ENCODE measurements at regions not wholly inside any gene's neighbourhood (a gene's known extent, or its start where the extent isn't known, plus 50 kb on each side); places are given as distances from the start of the nearest gene placed in this dataset.
A peak's percentile ranks its signal among the peaks of the same experiment; 100 is the strongest.

DNA sequence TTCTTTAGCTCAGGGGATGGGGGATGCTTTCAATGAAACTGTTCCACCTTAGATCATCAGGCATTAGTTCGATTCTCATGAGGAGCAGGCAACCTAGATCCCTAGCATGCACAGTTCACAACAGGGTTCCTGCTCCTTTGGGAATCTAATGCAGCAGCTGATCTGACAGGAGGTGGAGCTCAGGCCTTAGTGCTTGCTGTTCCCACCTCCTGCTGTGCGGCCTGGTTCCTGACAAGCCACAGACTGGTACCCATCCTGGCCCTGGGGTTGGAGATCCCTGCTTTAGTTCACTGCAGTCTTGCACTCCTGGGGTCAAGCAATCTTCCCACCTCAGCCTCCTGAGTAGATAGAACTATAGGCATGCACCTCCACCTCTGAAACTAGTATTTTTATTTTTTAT, 1369.8 kb upstream of the NUDT12 start:
- Histone ChIP-seq H3K36me3 (no peaks in the 10 kb centered on the region), H3K27ac (no peak overlapping the region), H3K4me1 (no peaks in the 10 kb centered on the region), H3K4me3 (no peak overlapping the region), H3K27me3 (no peaks in the 10 kb centered on the region), H3K9me3 (no peaks in the 10 kb centered on the region)
- DNase-seq (no peak), ATAC-seq (no peak)
- TF ChIP-seq, protein P1, sequence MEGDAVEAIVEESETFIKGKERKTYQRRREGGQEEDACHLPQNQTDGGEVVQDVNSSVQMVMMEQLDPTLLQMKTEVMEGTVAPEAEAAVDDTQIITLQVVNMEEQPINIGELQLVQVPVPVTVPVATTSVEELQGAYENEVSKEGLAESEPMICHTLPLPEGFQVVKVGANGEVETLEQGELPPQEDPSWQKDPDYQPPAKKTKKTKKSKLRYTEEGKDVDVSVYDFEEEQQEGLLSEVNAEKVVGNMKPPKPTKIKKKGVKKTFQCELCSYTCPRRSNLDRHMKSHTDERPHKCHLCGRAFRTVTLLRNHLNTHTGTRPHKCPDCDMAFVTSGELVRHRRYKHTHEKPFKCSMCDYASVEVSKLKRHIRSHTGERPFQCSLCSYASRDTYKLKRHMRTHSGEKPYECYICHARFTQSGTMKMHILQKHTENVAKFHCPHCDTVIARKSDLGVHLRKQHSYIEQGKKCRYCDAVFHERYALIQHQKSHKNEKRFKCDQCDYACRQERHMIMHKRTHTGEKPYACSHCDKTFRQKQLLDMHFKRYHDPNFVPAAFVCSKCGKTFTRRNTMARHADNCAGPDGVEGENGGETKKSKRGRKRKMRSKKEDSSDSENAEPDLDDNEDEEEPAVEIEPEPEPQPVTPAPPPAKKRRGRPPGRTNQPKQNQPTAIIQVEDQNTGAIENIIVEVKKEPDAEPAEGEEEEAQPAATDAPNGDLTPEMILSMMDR (IDR thresholded peaks at IDR 0.05) = no peak
- intact Hi-C loops (cut with DNase I) = no loop called here

DNA sequence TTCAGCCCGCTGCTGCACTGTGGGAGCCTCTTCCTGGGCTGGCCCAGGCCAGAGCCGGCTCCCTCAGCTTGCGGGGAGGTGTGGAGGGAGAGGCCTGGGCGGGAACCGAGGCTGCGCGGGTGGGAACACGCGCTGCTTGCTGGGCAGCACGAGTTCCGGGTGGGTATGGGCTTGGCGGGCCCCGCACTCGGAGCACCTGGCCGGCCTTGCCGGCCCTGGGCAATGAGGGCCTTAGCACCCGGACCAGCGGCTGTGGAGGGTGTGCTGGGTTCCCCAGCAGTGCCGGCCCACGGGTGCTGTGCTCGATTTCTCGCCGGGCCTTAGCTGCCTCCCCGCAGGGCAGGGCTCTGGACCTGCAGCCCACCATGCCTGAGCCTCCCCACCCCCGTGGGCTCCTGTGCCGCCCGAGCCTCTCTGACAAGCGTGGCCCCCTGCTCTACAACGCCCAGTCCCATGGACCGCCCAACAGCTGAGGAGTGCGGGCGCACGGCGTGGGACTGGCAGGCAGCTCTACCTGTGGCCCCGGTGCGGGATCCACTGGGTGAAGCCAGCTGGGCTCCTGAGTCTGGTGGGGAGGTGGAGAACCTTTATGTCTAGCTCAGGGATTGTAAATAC, 1366.4 kb upstream of the NUDT12 start:
- H3K9me3 ChIP-seq = no peaks in the 10 kb centered on the region
- no peak overlapping the region for H3K4me3 ChIP-seq
- intact Hi-C loops (cut with DNase I) = no loop called here
- no peaks in the 10 kb centered on the region for H3K27me3 ChIP-seq
- TF ChIP-seq, protein P1 (IDR thresholded peaks at IDR 0.05) = no peak
- ATAC-seq = peak; percentile 21
- no peaks in the 10 kb centered on the region for H3K36me3 ChIP-seq
- no peaks in the 10 kb centered on the region for H3K4me1 ChIP-seq
- DNase-seq = no peak
- H3K27ac ChIP-seq = no peak overlapping the region

DNA sequence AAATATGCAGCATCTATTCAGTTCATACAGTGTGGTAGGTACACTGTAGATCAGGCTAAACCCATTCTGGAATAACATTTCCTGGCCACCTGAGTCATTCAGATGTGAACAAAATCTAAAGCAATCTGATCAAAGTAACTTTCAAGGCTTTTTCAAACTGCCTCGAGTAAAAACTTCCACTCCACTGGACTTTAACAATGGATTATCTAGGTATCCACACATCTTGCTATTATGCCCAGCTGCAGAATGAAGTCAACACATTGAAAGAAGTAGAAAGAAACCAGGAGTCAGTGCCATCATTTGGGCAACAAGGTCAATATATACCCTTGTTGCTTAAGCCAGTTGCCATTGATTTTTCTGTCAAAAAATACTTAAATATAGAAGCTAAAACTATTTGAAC, 1352.6 kb upstream of the NUDT12 start:
- no peaks in the 10 kb centered on the region for H3K4me1 ChIP-seq
- intact Hi-C loops (cut with DNase I) = no loop called here
- DNase-seq = no peak

DNA sequence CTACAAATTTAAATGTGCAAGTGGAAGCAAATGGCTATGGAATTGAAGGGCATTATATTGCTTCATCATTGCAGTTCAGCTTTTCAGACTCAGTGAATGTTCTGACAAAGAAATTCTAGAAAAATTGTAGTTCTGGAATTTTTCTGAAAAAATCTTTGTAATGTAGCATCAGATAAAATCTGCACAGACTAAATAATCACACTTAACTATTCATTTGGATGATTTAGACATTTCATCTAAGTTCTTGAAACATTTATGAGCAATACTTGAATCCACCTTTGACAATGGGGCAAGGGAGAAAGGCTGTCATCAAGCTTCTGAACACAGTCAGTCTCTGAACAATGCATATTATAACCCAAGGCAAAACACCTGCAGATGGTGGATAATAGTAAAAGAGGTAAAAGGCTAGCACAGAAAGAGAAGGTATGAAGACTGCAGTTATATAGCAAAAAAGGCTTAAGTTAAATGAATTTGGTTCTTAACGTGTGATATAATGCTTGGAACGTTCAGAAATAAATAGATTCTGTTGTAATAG, 1352.0 kb upstream of the NUDT12 start:
- no peaks in the 10 kb centered on the region for H3K36me3 ChIP-seq
- H3K27me3 ChIP-seq = no peaks in the 10 kb centered on the region
- no peaks in the 10 kb centered on the region for H3K9me3 ChIP-seq
- ATAC-seq = no peak
- intact Hi-C loops (cut with DNase I) = no loop called here
- TF ChIP-seq, protein P1 (IDR thresholded peaks at IDR 0.05) = no peak
- DNase-seq = no peak
- no peak overlapping the region for H3K27ac ChIP-seq
- H3K4me1 ChIP-seq = no peaks in the 10 kb centered on the region
- H3K4me3 ChIP-seq = no peak overlapping the region

More for the DNA sequence above, 1352.6 kb upstream of the NUDT12 start:
- TF ChIP-seq, protein P1 (IDR thresholded peaks at IDR 0.05) = no peak
- Histone ChIP-seq H3K9me3 (no peaks in the 10 kb centered on the region), H3K4me3 (no peak overlapping the region), H3K27me3 (no peaks in the 10 kb centered on the region), H3K27ac (no peak overlapping the region), H3K36me3 (no peaks in the 10 kb centered on the region)
- no peak for ATAC-seq

DNA sequence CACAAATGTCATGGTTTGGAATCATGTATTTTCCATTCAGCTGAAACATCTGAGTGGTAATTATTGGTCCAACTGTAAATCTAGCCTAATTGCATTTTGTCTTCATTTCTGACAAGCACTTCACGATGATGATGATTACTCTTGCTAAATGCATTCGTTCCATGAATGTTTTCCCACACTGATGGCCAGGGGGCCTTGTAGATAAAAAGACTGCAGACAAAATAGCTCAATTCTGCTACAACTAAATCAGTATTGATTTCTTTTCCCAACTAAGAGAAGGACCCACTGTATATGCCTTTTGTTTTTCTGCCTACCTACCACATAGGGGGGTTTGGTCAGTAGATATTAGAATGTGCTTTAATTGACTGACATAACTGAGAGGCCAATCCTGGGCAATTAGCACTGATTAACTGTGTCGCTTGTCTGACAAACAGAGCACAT, 1351.3 kb upstream of the NUDT12 start:
- Histone ChIP-seq H3K27me3 (no peaks in the 10 kb centered on the region), H3K4me1 (no peaks in the 10 kb centered on the region), H3K27ac (no peak overlapping the region), H3K4me3 (no peak overlapping the region), H3K9me3 (no peaks in the 10 kb centered on the region), H3K36me3 (no peaks in the 10 kb centered on the region)
- intact Hi-C loops (cut with DNase I) = no loop called here
- DNase-seq (no peak), ATAC-seq (no peak)
- TF ChIP-seq, protein P1 (IDR thresholded peaks at IDR 0.05) = no peak
